OCI-LY3 (cell line): ENCODE measurements at regions not wholly inside any gene's neighbourhood (a gene's known extent, or its start where the extent isn't known, plus 50 kb on each side); places are given as distances from the start of the nearest gene placed in this dataset.
"Not testable (repeated sequence)": the region's sequence is repeated elsewhere in the genome, so short reads cannot be mapped to it uniquely, and the experiment has no call there.

Experiments
- EZH2phosphoT487 ChIP-seq: fragments of 200-600 bp; shearing (Covaris generic); IDR thresholded peaks from 2 replicates; pipeline ENCODE4 v1.6.1; 2018; ENCODE audit warnings: antibody characterized with exemption, mixed run types, low read depth
- TF ChIP-seq, protein P1 (sequence below): fragments of 200-600, 300-600 bp; sonication (generic); IDR thresholded peaks from 2 replicates; pipeline ENCODE4 v1.5.1; 2014; ENCODE audit warnings: antibody characterized with exemption, low read length, low read depth

DNA sequence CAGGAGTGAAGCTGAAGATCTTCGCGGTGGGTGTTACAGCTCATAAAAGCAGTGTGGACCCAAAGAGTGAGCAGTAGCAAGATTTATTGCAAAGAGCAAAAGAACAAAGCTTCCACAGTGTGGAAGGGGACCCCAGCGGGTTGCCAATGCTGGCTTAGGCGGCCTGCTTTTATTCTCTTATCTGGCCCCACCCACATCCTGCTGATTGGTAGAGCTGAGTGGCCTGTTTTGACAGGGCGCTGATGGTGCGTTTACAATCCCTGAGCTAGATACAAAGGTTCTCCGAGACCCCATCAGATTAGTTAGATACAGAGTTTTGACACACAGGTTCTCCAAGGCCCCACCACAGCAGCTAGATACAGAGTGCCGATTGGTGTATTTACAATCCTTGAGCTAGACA, 875.0 kb downstream of the LRFN5 start:
- TF ChIP-seq, protein P1, sequence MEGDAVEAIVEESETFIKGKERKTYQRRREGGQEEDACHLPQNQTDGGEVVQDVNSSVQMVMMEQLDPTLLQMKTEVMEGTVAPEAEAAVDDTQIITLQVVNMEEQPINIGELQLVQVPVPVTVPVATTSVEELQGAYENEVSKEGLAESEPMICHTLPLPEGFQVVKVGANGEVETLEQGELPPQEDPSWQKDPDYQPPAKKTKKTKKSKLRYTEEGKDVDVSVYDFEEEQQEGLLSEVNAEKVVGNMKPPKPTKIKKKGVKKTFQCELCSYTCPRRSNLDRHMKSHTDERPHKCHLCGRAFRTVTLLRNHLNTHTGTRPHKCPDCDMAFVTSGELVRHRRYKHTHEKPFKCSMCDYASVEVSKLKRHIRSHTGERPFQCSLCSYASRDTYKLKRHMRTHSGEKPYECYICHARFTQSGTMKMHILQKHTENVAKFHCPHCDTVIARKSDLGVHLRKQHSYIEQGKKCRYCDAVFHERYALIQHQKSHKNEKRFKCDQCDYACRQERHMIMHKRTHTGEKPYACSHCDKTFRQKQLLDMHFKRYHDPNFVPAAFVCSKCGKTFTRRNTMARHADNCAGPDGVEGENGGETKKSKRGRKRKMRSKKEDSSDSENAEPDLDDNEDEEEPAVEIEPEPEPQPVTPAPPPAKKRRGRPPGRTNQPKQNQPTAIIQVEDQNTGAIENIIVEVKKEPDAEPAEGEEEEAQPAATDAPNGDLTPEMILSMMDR: not testable (repeated sequence)
- not testable (repeated sequence) for TF ChIP-seq EZH2phosphoT487
